ENCODE measurements at regions not wholly inside any gene's neighbourhood (a gene's known extent, or its start where the extent isn't known, plus 50 kb on each side); places are given as distances from the start of the nearest gene placed in this dataset.

- no peak overlapping the region for H3K14ac ChIP-seq (ENCODE audit: insufficient read depth, low read length)
- no peak overlapping the region for H3K9ac ChIP-seq (ENCODE audit: extremely low read depth, insufficient read length, low read length)
- Mint-ChIP-seq H3K27me3 (ENCODE audit: low read depth) (peaks cover 35% of the 10 kb centered on the region), H3K27ac (no peak overlapping the region), H3K9me3 (no peaks in the 10 kb centered on the region), H3K4me3 (no peak overlapping the region), H3K4me1 (peaks cover 7 to 18% of the 10 kb centered on the region in 2 experiments), H3K36me3 (ENCODE audit: insufficient read depth in 1 of 3, low read depth in 3 of 3) (no peaks in the 10 kb centered on the region)
- no peak overlapping the region for H4K91ac ChIP-seq (ENCODE audit: insufficient read length, low read depth, low read length)
- no peak overlapping the region for H4K8ac ChIP-seq (replicated peaks; ENCODE audit: insufficient read length, low read depth, low read length)
- no peak overlapping the region for H2AK5ac ChIP-seq (ENCODE audit: insufficient read length, low read length)
- H3K4me2 ChIP-seq (ENCODE audit: insufficient read depth, insufficient read length, low read length), result no peak overlapping the region
- no peak overlapping the region for H3K27ac ChIP-seq (ENCODE audit: insufficient read length, low read depth, low read length)
- H3K56ac ChIP-seq (ENCODE audit: insufficient read length, low read depth, low read length), result no peak overlapping the region
- TF ChIP-seq CTCF (conservative IDR thresholded peaks at IDR 0.05), result no peak
- no peak overlapping the region for H2BK12ac ChIP-seq (ENCODE audit: insufficient read length, low read depth, low read length)
- no peak overlapping the region for H3K18ac ChIP-seq (ENCODE audit: insufficient read length, low read depth, low read length)
- no peak overlapping the region for H2BK5ac ChIP-seq (ENCODE audit: insufficient read length, low read length)
- no peak overlapping the region for H3K23ac ChIP-seq (ENCODE audit: insufficient read length, low read depth, low read length)
- H4K20me1 ChIP-seq (ENCODE audit: control insufficient read depth, insufficient read depth, insufficient read length), result no peaks in the 10 kb centered on the region
- no peaks in the 10 kb centered on the region for H3K9me3 ChIP-seq (ENCODE audit: control insufficient read depth, low read depth, low read length)
- no peak for DNase-seq
- no peak overlapping the region for H2BK20ac ChIP-seq (ENCODE audit: low read depth, low read length, poor library complexity, severe bottlenecking)
- no peaks in the 10 kb centered on the region for H3K79me2 ChIP-seq (ENCODE audit: insufficient read depth, low read length)
- H3K4me1 ChIP-seq (ENCODE audit: insufficient read depth, low read length), result no peaks in the 10 kb centered on the region
- no peak overlapping the region for H3K4ac ChIP-seq (ENCODE audit: low read depth, low read length)
- H3K27me3 ChIP-seq (ENCODE audit: insufficient read depth, low read length), result 0 out of 2 replicates have a peak, but pooled peaks cover 1% of the 10 kb centered on the region
- no CpG with 5 or more reads among the region's 9 CpGs for WGBS (ENCODE audit: extremely low coverage, insufficient read length, low lambda C conversion rate)
- no peak overlapping the region for H2AFZ ChIP-seq (ENCODE audit: low read length)
- H2BK15ac ChIP-seq (ENCODE audit: low read depth, low read length), result no peak overlapping the region
- no peak overlapping the region for H4K5ac ChIP-seq (ENCODE audit: insufficient read length, low read depth, low read length)
- no peaks in the 10 kb centered on the region for H3K23me2 ChIP-seq (ENCODE audit: insufficient read length, low read depth, low read length, poor library complexity, severe bottlenecking)
- no peak overlapping the region for H3T11ph ChIP-seq (ENCODE audit: low read length)
- no peak overlapping the region for H2BK120ac ChIP-seq (ENCODE audit: low read depth, low read length, poor library complexity, severe bottlenecking)
- H3K79me1 ChIP-seq (ENCODE audit: insufficient read depth, low read depth, low read length, poor library complexity, severe bottlenecking), result no peaks in the 10 kb centered on the region
These were observed 286.7 kb downstream of the MN1 start for GRCh38 chr22:27514601-27515523.
